VCaP (cell line): ENCODE measurements at regions not wholly inside any gene's neighbourhood (a gene's known extent, or its start where the extent isn't known, plus 50 kb on each side); places are given as distances from the start of the nearest gene placed in this dataset.

Experiments used
- H3K27ac ChIP-seq: fragments of 450-650 bp; 2 replicates; pipeline ENCODE4 v1.5.1; 2017
- CTCF ChIP-seq: fragments of 450-650 bp; conservative IDR thresholded peaks from 2 replicates; pipeline ENCODE4 v1.5.1; 2017; ENCODE audit warnings: mild to moderate bottlenecking, moderate library complexity

DNA sequence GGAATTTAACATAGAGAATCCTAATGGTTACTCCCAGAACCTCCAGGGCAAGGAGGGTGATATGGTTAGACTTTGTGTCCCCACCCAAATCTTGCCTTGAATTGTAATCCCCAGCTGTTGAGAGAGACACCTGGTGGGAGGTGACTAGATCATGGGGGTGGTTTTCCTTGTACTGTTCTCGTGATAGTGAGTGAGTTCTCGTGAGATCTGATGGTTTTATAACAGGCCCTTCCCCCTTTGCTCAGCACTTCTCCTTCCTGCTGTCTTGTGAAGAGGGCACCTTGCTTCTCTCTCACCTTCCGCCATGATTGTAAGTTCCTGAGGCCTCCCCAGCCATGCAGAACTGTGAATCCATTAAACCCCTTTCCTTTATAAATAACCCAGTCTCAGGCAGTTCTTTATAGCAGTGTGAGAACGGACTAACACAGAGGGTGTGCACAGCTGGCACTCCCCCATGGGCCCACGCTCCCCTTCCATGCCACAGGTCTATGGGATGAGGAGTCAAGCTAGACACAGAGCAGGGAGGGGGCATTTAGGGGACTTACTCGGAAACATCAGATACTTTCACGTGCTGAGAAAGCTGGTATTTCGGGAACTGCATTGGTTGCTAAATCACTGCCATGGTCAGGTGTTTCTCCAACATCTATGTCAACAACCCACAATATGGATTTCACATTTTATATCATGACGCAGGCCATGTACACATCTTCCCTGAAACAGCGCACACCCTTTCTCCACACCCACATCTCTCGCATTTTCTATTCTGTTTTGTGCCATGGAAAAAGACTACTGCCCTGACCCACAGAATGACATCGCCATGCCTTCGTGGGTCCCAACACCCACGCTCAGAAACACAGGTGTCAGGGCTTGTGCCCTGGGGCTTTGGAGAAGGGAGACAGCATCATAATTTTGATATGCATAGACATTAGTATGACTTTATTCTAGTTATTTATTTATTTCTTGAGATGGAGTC, 199.1 kb upstream of the GSE1 start:
- no peak overlapping the region for H3K27ac ChIP-seq

GRCh38 chr16:85415196-85416090, 197.7 kb upstream of the GSE1 start:
- no peak overlapping the region for H3K27ac ChIP-seq
- no peak for TF ChIP-seq CTCF

More for the DNA sequence above, 199.1 kb upstream of the GSE1 start:
- TF ChIP-seq CTCF: no peak

DNA sequence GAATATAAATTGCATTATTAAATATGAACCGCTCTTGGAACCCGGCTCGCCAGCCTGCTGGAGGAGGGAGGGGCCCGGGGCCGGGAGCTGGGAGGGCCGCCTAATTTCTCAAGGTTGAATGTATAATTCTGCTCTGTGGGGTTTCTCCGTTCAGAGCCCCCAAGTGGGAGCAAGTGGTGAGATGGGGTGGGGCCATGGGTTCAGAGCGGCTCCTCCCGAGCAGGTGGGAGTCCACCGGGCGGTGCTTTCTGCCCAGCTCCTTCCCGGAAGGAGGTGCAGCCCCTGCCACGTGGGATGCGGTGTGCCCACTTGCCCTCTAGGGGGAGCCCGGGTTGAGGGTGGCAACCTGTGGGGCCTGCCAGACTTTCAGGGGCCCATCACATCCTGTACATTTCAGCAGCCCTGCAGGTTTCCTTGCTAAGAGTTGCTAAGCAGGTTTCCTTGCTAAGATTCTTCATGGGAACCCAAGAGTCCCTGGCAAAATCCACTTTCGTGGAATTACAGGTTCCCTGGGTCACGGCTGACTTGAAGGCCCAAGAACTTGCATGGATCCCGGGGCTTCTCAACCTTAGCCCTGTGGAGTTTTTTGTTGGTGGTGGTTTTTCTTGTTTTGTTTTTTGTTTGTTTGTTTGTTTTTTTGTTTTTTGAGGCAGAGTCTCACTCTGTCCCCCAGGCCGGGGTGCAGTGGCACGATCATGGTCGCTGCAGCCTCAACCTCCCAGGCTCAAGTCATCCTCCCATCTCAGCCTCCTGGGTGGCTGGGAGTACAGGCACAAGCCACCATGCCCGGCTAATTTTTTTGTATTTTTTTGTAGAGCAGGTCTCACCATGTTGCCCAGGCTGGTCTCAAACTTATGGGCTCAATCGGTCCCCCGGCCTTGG, 196.7 kb upstream of the GSE1 start:
- peak; percentile 51 for TF ChIP-seq CTCF
- no peak overlapping the region for H3K27ac ChIP-seq

GRCh38 chr16:85417156-85417860, 195.8 kb upstream of the GSE1 start:
- no peak overlapping the region for H3K27ac ChIP-seq
- no peak for TF ChIP-seq CTCF

GRCh38 chr16:85418978-85419491, 194.1 kb upstream of the GSE1 start:
- no peak overlapping the region for H3K27ac ChIP-seq
- no peak for TF ChIP-seq CTCF

- no peak overlapping the region for H3K27ac ChIP-seq
- no peak for TF ChIP-seq CTCF
Measured at GRCh38 chr16:85419503-85420408, 193.4 kb upstream of the GSE1 start.
